ENCODE measurements at regions not wholly inside any gene's neighbourhood (a gene's known extent, or its start where the extent isn't known, plus 50 kb on each side); places are given as distances from the start of the nearest gene placed in this dataset.

- H3K27me3 ChIP-seq (replicated peaks in 1 of 2; ENCODE audit: control insufficient read depth in 2 of 2, insufficient read depth in 2 of 2, low read length in 1 of 2): no peaks in the 10 kb centered on the region
- H3K4me1 ChIP-seq (ENCODE audit: control insufficient read depth, insufficient read depth, low read length): no peaks in the 10 kb centered on the region
- no peak overlapping the region for H3K9ac ChIP-seq (ENCODE audit: control insufficient read depth, insufficient read depth, low read length)
- DNase-seq (ENCODE audit: low read depth, low spot score): no peak
- H2AFZ ChIP-seq (ENCODE audit: control insufficient read depth, low read depth, low read length): no peak overlapping the region
- H3K4me2 ChIP-seq (ENCODE audit: control insufficient read depth, insufficient read depth): no peak overlapping the region
- TF ChIP-seq MEF2B (IDR thresholded peaks at IDR 0.05; ENCODE audit: partially characterized antibody, poor library complexity, severe bottlenecking) (no peak), RB1 (IDR thresholded peaks at IDR 0.05; ENCODE audit: borderline replicate concordance) (no peak), SIN3A (IDR thresholded peaks at IDR 0.05; ENCODE audit: low read depth, low read length) (no peak), NR2C1 (IDR thresholded peaks at IDR 0.05) (no peak), MXI1 (IDR thresholded peaks at IDR 0.05; ENCODE audit: low read depth, low read length) (no peak), NBN (IDR thresholded peaks at IDR 0.05) (no peak), PAX5 (IDR thresholded peaks at IDR 0.05; ENCODE audit: borderline replicate concordance, low read depth, low read length) (no peak), ZSCAN29 (IDR thresholded peaks at IDR 0.05) (no peak)
- TF ChIP-seq, protein P1, sequence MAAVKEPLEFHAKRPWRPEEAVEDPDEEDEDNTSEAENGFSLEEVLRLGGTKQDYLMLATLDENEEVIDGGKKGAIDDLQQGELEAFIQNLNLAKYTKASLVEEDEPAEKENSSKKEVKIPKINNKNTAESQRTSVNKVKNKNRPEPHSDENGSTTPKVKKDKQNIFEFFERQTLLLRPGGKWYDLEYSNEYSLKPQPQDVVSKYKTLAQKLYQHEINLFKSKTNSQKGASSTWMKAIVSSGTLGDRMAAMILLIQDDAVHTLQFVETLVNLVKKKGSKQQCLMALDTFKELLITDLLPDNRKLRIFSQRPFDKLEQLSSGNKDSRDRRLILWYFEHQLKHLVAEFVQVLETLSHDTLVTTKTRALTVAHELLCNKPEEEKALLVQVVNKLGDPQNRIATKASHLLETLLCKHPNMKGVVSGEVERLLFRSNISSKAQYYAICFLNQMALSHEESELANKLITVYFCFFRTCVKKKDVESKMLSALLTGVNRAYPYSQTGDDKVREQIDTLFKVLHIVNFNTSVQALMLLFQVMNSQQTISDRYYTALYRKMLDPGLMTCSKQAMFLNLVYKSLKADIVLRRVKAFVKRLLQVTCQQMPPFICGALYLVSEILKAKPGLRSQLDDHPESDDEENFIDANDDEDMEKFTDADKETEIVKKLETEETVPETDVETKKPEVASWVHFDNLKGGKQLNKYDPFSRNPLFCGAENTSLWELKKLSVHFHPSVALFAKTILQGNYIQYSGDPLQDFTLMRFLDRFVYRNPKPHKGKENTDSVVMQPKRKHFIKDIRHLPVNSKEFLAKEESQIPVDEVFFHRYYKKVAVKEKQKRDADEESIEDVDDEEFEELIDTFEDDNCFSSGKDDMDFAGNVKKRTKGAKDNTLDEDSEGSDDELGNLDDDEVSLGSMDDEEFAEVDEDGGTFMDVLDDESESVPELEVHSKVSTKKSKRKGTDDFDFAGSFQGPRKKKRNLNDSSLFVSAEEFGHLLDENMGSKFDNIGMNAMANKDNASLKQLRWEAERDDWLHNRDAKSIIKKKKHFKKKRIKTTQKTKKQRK (IDR thresholded peaks at IDR 0.05; ENCODE audit: low read depth, low read length): no peak
- TF ChIP-seq, protein P2, sequence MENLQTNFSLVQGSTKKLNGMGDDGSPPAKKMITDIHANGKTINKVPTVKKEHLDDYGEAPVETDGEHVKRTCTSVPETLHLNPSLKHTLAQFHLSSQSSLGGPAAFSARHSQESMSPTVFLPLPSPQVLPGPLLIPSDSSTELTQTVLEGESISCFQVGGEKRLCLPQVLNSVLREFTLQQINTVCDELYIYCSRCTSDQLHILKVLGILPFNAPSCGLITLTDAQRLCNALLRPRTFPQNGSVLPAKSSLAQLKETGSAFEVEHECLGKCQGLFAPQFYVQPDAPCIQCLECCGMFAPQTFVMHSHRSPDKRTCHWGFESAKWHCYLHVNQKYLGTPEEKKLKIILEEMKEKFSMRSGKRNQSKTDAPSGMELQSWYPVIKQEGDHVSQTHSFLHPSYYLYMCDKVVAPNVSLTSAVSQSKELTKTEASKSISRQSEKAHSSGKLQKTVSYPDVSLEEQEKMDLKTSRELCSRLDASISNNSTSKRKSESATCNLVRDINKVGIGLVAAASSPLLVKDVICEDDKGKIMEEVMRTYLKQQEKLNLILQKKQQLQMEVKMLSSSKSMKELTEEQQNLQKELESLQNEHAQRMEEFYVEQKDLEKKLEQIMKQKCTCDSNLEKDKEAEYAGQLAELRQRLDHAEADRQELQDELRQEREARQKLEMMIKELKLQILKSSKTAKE (IDR thresholded peaks at IDR 0.05; ENCODE audit: low read depth, poor library complexity, severe bottlenecking): no peak
- ChIA-PET POLR2A (no interaction called here), SMC1A (ENCODE audit: uncharacterized antibody, unreplicated experiment) (no interaction called here), CTCF (no interaction called here), RAD21 (ENCODE audit: unreplicated experiment) (no interaction called here)
- in situ Hi-C loops (cut with MboI): no loop called here
- 47% methylated on average over 3 of the region's 3 CpGs for WGBS (ENCODE audit: insufficient coverage, insufficient replicate concordance, low lambda C conversion rate, missing lambda C conversion rate)
- no TSS peak for BruUV-seq (replicated peaks)
- no peak overlapping the region for H3K4me3 ChIP-seq
- no peak for FAIRE-seq
- no peaks in the 10 kb centered on the region for H3K9me3 ChIP-seq (replicated peaks; ENCODE audit: control insufficient read depth, insufficient read depth, low read length)
- H3K79me2 ChIP-seq (ENCODE audit: control insufficient read depth, insufficient read depth, low read length): no peaks in the 10 kb centered on the region
- no peaks in the 10 kb centered on the region for H3K36me3 ChIP-seq (ENCODE audit: control insufficient read depth in 2 of 2, insufficient read depth in 2 of 2, low read length in 1 of 2)
- ATAC-seq: no peak
- intact Hi-C loops (cut with micrococcal nuclease; ENCODE audit: unreplicated experiment): no loop called here
- no peaks in the 10 kb centered on the region for H4K20me1 ChIP-seq (ENCODE audit: control insufficient read depth, insufficient read depth)
- H3K27ac ChIP-seq (ENCODE audit: control insufficient read depth, insufficient read depth): no peak overlapping the region
Observed at GRCh38 chr14:87629788-87630187, 363.2 kb downstream of the GALC start.
